B cell (primary cell): ENCODE measurements at regions not wholly inside any gene's neighbourhood (a gene's known extent, or its start where the extent isn't known, plus 50 kb on each side); places are given as distances from the start of the nearest gene placed in this dataset.

Experiments used
- EZH2 ChIP-seq: IDR thresholded peaks from 2 replicates; pipeline ENCODE4 v1.6.1; 2012; ENCODE audit warnings: borderline replicate concordance, low read depth, mild to moderate bottlenecking, moderate library complexity, low read length; ENCODE audit not compliant: insufficient read depth, poor library complexity, severe bottlenecking
- TF ChIP-seq, protein P1 (sequence below): fragments of 200-600 bp; IDR thresholded peaks from one replicate; pipeline ENCODE4 v1.8.0; 2022; ENCODE audit warnings: antibody characterized with exemption, mild to moderate bottlenecking

DNA sequence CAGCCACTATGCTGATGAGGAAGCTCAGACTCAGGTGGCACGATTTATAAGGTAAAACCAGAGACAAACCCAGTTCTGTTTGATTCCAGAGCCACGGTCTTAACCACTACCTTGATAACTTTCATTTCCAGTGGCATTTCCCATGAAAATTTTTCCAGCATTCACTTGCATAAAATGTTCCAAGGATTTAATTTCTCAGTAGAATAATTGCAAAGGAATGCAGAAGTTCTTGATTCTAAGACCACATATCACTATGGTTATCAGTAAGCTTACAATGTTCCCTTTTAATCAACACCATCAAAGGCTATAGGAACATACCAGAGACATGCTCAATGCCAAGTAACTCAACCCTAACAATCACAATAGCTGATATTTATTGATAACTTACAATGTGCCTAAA is 306.0 kb upstream of the HS3ST5 start:
- TF ChIP-seq, protein P1, sequence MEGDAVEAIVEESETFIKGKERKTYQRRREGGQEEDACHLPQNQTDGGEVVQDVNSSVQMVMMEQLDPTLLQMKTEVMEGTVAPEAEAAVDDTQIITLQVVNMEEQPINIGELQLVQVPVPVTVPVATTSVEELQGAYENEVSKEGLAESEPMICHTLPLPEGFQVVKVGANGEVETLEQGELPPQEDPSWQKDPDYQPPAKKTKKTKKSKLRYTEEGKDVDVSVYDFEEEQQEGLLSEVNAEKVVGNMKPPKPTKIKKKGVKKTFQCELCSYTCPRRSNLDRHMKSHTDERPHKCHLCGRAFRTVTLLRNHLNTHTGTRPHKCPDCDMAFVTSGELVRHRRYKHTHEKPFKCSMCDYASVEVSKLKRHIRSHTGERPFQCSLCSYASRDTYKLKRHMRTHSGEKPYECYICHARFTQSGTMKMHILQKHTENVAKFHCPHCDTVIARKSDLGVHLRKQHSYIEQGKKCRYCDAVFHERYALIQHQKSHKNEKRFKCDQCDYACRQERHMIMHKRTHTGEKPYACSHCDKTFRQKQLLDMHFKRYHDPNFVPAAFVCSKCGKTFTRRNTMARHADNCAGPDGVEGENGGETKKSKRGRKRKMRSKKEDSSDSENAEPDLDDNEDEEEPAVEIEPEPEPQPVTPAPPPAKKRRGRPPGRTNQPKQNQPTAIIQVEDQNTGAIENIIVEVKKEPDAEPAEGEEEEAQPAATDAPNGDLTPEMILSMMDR: no peak
- no peak for TF ChIP-seq EZH2
